NB4 (cell line): ENCODE measurements at regions not wholly inside any gene's neighbourhood (a gene's known extent, or its start where the extent isn't known, plus 50 kb on each side); places are given as distances from the start of the nearest gene placed in this dataset.
A peak's percentile ranks its signal among the peaks of the same experiment; 100 is the strongest.

ENCODE experiments used
- DNase-seq: peaks from one replicate; pipeline ENCODE4 v3.0.0; 2010; ENCODE audit warnings: low read depth
- H3K4me3 ChIP-seq: one replicate; pipeline ENCODE4 v1.5.1; 2011; ENCODE audit warnings: mild to moderate bottlenecking, low read depth, low read length, moderate library complexity
- MYC ChIP-seq: IDR thresholded peaks from 2 replicates; pipeline ENCODE4 v1.6.1; 2011; ENCODE audit warnings: low read depth, low read length
- POLR2A ChIP-seq: IDR thresholded peaks from 2 replicates; pipeline ENCODE4 v1.6.1; 2011; ENCODE audit warnings: mild to moderate bottlenecking; ENCODE audit not compliant: insufficient read length; ENCODE audit errors: extremely low read depth
- TF ChIP-seq, protein P1 (sequence below): IDR thresholded peaks from 2 replicates; pipeline ENCODE4 v1.6.1; 2011; ENCODE audit warnings: low read depth, low read length
- TF ChIP-seq, protein P2 (sequence below): IDR thresholded peaks from one replicate; pipeline ENCODE4 v1.5.1; 2012; ENCODE audit warnings: low read depth, low read length

DNA sequence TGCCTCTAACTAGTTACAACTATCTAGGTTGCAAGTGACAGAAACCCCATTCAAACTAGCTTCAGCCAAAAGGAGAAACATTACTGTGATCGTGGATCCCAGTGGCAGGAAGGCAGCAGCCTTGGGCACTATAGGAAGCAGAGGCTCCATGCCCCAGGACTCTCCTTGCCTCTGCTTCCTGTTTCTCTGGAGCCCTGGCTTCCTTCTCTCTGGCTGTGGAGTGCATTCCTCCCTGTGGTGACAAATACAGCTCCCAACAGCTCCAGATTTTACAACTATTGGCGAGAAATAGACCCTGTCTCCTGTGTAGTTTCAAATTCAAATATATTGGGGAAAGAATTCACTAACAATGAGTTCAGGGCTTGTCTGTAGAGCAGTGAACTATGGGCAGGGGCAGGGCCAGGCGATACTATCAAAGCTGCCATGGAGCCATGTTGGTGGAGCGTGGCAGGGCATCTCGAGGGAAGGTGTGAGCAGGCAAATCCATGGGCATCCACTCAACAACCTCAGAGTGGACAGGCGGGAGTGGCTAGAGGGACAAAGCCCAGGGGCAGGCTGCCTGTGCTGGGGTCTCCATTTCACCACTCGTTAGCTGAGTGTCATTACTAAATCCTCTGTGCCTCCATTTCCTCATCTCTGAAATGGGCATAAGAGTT is 189.5 kb downstream of the ERCC6L2 start:
- no peak overlapping the region for H3K4me3 ChIP-seq
- TF ChIP-seq, protein P1, sequence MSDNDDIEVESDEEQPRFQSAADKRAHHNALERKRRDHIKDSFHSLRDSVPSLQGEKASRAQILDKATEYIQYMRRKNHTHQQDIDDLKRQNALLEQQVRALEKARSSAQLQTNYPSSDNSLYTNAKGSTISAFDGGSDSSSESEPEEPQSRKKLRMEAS: no peak
- DNase-seq: no peak

DNA sequence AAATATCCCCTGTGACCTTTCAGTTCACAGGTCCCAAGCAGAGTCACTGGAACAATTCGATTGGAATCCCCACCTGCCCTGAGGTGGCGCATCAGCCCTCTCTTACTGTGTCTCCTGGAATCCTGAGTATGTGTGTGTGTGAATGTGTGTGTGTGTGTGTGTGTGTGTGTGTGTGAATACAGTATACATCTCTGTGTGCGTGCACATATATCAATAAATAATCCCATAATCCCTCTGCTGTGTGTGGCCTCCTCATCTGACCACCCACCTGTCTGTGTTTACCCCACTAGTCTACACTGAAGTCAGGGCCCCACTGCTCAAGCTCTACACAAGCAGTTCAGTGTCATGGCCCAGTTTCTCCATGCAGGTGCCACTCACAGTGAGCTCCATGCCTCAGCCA is 187.4 kb downstream of the ERCC6L2 start:
- TF ChIP-seq POLR2A (no peak), MYC (no peak)
- TF ChIP-seq, protein P1: no peak
- TF ChIP-seq, protein P2, sequence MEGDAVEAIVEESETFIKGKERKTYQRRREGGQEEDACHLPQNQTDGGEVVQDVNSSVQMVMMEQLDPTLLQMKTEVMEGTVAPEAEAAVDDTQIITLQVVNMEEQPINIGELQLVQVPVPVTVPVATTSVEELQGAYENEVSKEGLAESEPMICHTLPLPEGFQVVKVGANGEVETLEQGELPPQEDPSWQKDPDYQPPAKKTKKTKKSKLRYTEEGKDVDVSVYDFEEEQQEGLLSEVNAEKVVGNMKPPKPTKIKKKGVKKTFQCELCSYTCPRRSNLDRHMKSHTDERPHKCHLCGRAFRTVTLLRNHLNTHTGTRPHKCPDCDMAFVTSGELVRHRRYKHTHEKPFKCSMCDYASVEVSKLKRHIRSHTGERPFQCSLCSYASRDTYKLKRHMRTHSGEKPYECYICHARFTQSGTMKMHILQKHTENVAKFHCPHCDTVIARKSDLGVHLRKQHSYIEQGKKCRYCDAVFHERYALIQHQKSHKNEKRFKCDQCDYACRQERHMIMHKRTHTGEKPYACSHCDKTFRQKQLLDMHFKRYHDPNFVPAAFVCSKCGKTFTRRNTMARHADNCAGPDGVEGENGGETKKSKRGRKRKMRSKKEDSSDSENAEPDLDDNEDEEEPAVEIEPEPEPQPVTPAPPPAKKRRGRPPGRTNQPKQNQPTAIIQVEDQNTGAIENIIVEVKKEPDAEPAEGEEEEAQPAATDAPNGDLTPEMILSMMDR: no peak
- H3K4me3 ChIP-seq: no peak overlapping the region
- DNase-seq: no peak

DNA sequence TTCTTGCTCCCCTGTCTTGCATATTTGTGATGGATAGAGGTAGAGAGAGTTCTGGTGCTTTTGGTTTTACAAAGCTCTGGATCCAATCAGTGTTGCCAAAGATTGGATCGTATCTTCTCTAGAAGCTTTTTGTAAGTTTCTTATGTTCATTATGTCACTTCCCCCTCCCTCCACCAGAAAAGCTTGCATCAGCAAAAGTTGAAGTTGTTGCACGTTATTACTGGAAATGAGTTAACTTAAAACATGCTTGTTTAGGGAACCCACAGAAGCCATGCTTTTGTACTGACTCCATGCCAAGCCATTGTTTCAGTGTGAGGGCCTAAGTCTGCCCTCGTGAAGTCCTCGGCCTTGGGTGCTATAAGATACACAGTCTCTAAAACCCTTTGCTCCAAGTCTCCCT is 186.5 kb downstream of the ERCC6L2 start:
- TF ChIP-seq, protein P2: no peak
- no peak for TF ChIP-seq POLR2A
- TF ChIP-seq, protein P1: no peak
- TF ChIP-seq MYC: no peak
- no peak overlapping the region for H3K4me3 ChIP-seq
- DNase-seq: peak; percentile 32

DNA sequence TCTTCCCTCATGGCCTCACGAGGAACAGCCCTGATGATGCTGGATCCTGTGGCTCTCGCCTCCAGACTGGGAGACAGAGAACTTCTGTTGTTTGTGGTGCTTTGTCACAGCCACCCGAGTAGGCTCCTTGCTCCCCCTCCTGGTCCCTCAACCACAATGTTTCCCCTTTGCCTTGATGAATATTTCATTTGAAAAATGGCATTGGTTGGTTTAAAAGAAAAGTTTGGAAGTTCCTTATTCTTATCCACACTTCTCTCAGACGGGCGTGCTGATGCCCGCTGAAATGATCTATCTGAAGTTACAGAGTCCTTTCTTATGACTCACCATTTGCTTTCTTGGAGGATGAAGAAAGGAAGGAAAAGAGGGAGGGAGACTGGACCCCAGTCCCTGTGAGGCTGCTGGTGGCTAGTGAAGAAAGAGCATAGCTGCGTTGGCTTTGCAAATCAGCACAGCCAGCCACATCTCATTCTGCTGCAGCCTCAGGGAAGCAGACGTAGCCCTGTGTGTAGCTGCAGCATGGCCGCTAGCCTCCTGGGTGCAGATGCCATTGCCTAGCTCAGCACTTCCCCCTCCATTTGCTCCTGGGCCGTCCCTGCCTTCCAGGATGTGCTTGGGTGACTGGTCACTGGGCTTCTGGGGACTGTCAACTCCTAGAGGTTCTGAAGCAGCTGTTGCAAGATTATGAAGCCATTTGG is 185.9 kb downstream of the ERCC6L2 start:
- peak; percentile 57 for DNase-seq
- TF ChIP-seq MYC: no peak
- TF ChIP-seq, protein P2: peak; percentile 14
- no peak overlapping the region for H3K4me3 ChIP-seq

DNA sequence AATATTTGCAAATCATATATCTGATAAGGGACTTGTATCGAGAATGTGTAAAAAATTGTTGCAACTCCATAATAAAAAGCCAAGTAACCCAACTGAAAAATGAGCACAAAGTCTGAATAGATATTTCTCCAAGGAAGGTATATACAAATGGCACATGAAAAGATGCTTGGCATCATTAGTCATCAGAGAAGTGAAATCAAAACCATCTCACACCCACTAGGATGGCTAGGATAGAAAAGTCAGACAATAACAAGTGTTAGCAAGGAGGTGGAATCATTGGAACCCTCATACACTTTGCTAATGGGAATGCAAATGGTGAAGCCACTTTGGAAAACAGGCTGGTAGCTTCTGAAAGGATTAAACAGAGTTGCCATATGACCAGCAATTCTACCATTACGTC is 182.7 kb downstream of the ERCC6L2 start:
- TF ChIP-seq, protein P2: no peak
- TF ChIP-seq POLR2A (no peak), MYC (no peak)
- TF ChIP-seq, protein P1: no peak
- no peak for DNase-seq

DNA sequence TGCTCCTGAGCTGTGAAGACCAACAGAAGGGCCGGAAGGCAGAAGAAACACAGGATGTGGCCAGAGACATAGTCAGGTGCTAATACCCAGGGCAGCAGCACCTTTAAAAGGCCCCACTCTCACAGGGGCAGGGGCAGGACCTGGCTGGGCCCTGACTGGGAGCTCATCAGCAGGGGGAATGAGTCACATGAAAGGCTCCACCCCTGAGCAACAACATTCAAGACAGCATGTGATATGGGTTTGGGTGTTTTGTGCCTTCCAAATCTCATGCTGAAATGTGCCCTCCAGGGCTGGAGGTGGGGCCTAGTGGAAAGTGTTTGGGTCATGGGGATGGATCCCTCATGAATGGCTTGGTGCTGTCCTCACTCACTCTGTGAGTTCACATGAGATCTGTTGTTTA is 181.7 kb downstream of the ERCC6L2 start:
- TF ChIP-seq POLR2A (no peak), MYC (no peak)
- TF ChIP-seq, protein P1: no peak
- TF ChIP-seq, protein P2: no peak
- no peak overlapping the region for H3K4me3 ChIP-seq
- no peak for DNase-seq

More for the DNA sequence above, 182.7 kb downstream of the ERCC6L2 start:
- H3K4me3 ChIP-seq: no peak overlapping the region
